HG03108 (cell line): ENCODE measurements at regions not wholly inside any gene's neighbourhood (a gene's known extent, or its start where the extent isn't known, plus 50 kb on each side); places are given as distances from the start of the nearest gene placed in this dataset.
"Not testable (repeated sequence)": the region's sequence is repeated elsewhere in the genome, so short reads cannot be mapped to it uniquely, and the experiment has no call there.

Source experiments
- ATAC-seq: cut with Tn5 transposase; IDR thresholded peaks from one replicate; pipeline ENCODE4 v1.9.1; 2021; ENCODE audit warnings: moderate library complexity; ENCODE audit not compliant: unreplicated experiment

- not testable (repeated sequence) for ATAC-seq
These were observed 202.3 kb downstream of the NPIPB11 start for GRCh38 chr16:29203933-29204805.

- not testable (repeated sequence) for ATAC-seq
These were observed 203.2 kb downstream of the NPIPB11 start for GRCh38 chr16:29203046-29203932.

DNA sequence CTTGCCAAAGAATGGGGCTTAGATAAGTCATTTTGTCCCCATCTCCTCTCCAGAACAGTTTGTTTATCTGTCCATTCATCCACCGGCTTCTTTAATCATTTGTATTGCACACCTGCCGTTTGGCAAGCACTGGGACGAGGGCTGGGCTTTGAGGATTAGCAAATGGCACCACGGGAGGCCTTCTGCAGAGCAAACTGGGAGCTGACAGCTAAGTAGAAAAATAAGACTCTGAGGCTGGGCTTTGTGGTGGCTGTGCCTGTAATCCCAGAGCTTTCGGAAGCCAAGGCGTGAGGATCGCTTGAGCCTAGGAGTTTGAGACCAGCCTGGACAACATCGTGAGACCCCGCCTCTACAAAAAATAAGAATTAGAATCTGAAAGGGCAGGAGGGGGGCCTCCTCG, 203.9 kb downstream of the NPIPB11 start:
- not testable (repeated sequence) for ATAC-seq

GRCh38 chr16:29202025-29202632, 204.4 kb downstream of the NPIPB11 start:
- ATAC-seq, result not testable (repeated sequence)

DNA sequence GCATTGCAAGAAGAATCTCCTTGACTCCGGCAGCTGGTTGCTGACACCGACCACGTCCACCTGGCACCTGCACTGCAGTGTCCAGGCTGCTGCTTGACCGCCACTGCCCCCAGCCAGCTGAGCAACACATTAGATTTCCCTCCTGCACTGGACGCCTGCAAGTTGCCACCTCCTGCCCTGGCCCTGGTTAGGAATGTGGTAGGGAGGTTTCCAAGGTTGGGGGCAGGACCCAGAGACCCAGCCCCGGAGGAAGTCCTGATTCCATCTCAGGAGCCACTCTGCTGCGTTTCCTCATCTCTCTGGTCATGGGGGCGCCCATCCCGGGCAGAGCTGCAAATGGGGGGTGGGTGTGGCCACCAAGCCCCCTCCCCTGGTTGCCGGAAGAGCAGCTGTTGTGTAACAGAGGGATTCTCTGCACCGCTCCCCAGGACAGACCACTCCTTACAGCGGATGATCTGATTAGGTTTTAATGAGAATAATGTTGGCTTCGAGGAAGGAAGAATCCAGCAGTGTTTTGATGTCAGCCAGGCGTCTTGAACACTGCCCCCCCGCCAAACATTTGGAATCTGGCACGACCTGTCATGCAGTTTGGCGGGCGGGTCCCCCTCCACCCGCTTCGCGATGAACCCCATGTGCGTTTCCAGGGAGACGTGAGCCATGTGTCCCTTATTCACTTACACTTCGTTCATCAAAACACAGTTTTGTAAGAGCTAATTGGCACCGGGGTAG, 205.1 kb downstream of the NPIPB11 start:
- not testable (repeated sequence) for ATAC-seq

GRCh38 chr16:29200681-29201080, 205.8 kb downstream of the NPIPB11 start:
- ATAC-seq, result not testable (repeated sequence)

GRCh38 chr16:29200135-29200601, 206.3 kb downstream of the NPIPB11 start:
- not testable (repeated sequence) for ATAC-seq

- ATAC-seq, result not testable (repeated sequence)
These were observed 206.9 kb downstream of the NPIPB11 start for GRCh38 chr16:29199626-29200025.

GRCh38 chr16:29198731-29199521, 207.6 kb downstream of the NPIPB11 start:
- ATAC-seq, result no peak

- ATAC-seq, result no peak
These were observed 208.3 kb downstream of the NPIPB11 start for GRCh38 chr16:29198231-29198630.

DNA sequence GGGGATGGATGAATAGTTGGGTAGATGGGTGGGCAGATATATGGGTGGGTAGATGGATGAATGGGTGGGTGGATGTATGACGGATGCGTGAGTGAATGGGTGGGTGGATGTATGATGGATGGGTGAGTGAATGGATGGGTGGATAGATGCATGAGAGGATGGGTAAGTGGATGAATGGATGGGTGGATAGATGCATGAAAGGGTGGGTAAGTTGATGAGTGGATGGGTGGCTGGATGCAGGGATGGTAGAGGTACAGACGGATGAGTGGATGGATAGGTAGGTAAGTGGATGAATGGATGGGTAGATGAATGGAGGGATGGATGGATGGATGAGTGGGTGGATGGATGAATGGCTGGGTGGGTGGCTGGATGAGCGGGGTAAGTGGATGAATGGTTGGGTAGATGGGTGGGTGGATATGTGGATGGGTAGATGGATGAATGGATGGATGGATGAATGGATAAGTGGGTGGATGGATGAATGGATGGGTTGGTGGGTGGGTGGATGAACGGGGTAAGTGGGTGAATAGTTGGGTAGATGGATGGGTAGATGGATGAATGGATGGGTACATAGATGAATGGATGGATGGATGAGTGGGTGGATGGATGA, 208.9 kb downstream of the NPIPB11 start:
- ATAC-seq, result not testable (repeated sequence)

- ATAC-seq, result not testable (repeated sequence)
These were observed 209.8 kb downstream of the NPIPB11 start for GRCh38 chr16:29196746-29197145.

- not testable (repeated sequence) for ATAC-seq
These were observed 210.4 kb downstream of the LAT start for GRCh38 chr16:29195116-29195872.

DNA sequence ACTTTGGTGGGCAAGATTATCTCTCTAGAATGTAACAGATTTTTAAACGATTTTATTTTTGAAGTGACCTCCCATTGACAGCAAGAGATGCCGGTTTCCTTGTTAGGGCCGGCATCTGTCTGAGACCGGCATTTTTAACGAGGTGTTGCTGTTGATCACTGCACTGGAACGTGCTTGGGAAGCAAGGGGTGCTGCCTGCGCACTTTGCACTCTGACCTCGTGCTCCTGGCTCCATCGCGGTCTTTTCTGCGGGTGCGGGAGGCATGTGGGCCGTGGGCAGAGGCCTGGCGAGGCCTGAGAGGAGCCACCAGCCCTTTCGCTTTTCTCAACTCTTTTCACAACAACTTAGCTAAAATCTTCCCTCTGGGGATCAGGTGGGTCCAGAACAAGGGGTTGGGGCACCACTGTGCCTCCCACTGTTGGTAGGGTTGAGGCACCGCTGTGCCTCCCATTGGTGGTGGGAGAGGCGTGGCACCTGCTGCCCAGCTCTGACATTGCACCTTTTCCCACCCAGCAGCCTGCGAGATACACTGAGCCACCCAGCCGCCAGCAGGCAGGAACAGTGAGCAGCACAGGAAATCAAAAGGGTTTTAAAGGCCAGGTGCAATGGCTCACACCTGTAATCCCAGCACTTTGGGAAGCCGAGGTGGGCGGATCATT, 209.5 kb downstream of the LAT start:
- not testable (repeated sequence) for ATAC-seq

GRCh38 chr16:29193634-29194033, 208.8 kb downstream of the LAT start:
- not testable (repeated sequence) for ATAC-seq

GRCh38 chr16:29193248-29193574, 208.4 kb downstream of the LAT start:
- ATAC-seq, result not testable (repeated sequence)

DNA sequence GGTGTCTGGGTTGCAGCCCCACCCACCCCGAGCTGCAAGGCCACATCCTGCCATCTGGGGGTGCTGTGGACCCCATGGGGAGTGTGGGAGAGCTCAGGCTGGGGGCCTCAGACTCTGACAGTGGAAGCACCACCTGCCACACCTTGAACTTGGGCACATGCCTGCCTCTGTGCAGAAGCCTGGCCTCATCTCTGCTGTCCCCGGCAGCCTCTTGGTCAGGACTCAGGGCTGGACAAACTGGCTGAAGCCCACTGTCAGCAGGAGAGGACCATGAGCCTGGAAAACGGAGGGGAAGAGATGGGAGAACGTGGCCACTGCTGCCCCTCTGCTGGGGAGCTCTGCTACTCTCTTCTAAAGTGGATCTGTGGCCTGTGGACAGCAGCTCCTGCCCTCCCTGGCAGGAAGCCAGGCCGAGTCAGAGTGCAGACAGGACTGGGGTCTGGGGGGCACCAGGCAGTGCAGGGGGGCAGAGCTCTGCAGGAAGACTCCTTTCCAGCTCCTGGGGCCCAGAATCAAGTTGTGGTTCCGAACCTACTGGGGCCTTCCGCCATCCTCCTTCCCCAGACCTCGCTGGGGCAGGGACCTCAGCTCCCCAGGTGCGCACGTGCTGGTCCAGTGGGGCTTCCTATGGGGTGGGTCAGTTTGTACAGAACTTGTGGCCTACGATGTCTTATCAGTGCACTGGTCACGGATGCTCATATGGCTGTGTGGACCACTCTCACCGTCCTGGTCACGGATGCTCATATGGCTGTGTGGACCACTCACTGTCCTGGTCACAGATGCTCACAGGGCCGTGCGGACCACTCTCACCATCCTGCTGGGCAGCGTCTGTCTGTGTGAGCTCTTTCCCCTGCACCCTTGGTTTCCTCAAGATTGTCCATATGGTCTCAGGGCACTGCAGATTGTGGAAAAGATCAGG, 207.7 kb downstream of the LAT start:
- ATAC-seq, result no peak
